Motor neuron (in vitro differentiated cells): ENCODE measurements at regions not wholly inside any gene's neighbourhood (a gene's known extent, or its start where the extent isn't known, plus 50 kb on each side); places are given as distances from the start of the nearest gene placed in this dataset.

ENCODE experiments used
- ATAC-seq, 8 experiments: fragments of 200-7000 bp; cut with Tn5 transposase; replicated peaks in 6 of 8; 2 replicates each; pipeline ENCODE4 v1.8.0; 2021; ENCODE audit warnings: mild to moderate bottlenecking in 8 of 8, moderate library complexity in 8 of 8
- H3K27ac ChIP-seq, 2 donors: fragments of 250-450 bp; sonication (Bioruptor Pico); 2 replicates each; pipeline ENCODE4 v1.9.0; 2021; ENCODE audit warnings: antibody characterized with exemption in 2 of 2, mild to moderate bottlenecking in 2 of 2, moderate library complexity in 1 of 2
- H3K4me1 ChIP-seq, 2 donors: fragments of 250-450 bp; sonication (Bioruptor Pico); replicated peaks in 1 of 2; 2 replicates each; pipeline ENCODE4 v1.6.1; 2021; ENCODE audit warnings: antibody characterized with exemption in 2 of 2, mild to moderate bottlenecking in 2 of 2, moderate library complexity in 1 of 2
- H3K4me3 ChIP-seq, 5 donors: fragments of 250-450 bp; sonication (Bioruptor Pico); 2 replicates each; pipeline ENCODE4 v1.9.0; 2021; ENCODE audit warnings: antibody characterized with exemption in 5 of 5, mild to moderate bottlenecking in 5 of 5, moderate library complexity in 4 of 5
- WGBS, 10 experiments: fragments of 450-650 bp; shearing (Covaris generic); methylation state at CpG; one replicate each; pipeline ENCODE4 v1.0.0; 2022; 5-methylcytosine and 5-hydroxymethylcytosine counted together
- in situ Hi-C, 9 experiments: fragments of 400-800 bp; cut with MboI; loops; one replicate each; pipeline ENCODE4 v1.15.0; 2021; ENCODE audit warnings: low sequenced_read_pairs in 9 of 9, low pct_unique_long_range_greater_than_20kb in 2 of 9; ENCODE audit not compliant: unreplicated experiment in 9 of 9

DNA sequence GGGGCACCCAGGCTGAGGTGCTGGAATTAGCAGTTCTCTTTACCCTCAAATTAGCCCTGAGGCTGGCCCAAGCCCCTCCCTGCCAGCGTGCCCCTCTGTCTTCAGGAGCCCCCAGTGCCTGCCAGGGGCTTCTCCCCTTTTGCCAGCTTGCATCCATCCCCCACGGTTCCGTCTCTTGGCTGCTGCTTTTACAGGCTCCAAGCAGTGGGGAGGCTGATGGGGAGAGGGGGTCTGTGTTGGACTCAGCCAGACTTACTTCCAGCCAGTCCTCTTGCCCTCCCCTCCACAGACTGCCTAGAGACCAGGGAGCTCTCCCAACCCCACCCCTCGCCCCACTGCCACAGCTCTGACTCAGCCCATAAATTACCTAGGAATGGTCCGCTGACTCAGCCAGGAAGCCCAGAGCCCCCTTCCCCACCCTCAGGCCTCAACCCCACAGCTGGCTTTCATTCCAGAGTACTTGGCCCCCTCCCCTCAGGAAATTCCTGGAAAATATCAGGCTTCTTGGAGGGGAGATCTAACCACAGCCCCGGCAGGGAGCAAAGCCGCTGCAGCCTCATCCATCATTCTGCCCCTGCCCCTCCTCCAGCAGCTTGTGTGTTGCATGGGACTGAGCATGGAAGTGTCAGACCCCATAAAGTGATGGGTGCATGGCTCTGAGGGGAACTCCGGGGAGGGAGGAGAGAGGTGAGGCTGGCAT is 184.6 kb downstream of the ZFP36L2 start:
- peak; percentile 59 to 95 (median 92) for ATAC-seq
- Histone ChIP-seq H3K4me1 (peaks cover 48 to 61% of the 10 kb centered on the region in 2 donors), H3K27ac (peak overlapping the region in 1 of 2 donors; percentile 10), H3K4me3 (no peak overlapping the region)
- 0 to 40% methylated on average over 1 of the region's 8 CpGs; no CpG with 5 or more reads in 8 of the 10 experiments for WGBS, 10 experiments
- in situ Hi-C loops: no loop called here

DNA sequence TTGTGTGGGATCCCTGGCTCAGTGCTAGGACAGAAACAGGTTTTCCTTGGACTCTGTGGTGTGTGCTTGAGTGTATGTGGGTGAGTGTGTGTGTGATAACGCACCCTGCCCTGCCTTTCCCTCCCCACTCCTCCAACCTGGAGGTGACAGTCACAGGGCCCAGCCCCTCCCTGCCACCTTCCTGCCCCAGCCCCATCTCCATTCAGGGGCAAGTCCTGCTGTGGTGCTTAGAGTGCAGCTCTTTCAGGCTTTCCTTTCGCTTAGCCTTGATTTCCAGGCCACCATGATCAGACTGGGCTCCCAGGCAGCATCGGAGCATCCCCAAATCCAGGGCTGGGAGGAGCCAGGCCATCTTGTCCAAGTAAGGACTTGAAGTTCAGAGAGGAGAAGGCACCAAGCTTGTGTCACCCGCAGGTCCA is 185.2 kb downstream of the ZFP36L2 start:
- Histone ChIP-seq H3K4me3 (no peak overlapping the region), H3K27ac (peak overlapping the region in 1 of 2 donors; percentile 10), H3K4me1 (peaks cover 41 to 55% of the 10 kb centered on the region in 2 donors)
- no peak for ATAC-seq
- 40 to 100% (median 80%) methylated on average over 1 of the region's 4 CpGs; no CpG with 5 or more reads in 5 of the 10 experiments for WGBS, 10 experiments
- in situ Hi-C loops: no loop called here

DNA sequence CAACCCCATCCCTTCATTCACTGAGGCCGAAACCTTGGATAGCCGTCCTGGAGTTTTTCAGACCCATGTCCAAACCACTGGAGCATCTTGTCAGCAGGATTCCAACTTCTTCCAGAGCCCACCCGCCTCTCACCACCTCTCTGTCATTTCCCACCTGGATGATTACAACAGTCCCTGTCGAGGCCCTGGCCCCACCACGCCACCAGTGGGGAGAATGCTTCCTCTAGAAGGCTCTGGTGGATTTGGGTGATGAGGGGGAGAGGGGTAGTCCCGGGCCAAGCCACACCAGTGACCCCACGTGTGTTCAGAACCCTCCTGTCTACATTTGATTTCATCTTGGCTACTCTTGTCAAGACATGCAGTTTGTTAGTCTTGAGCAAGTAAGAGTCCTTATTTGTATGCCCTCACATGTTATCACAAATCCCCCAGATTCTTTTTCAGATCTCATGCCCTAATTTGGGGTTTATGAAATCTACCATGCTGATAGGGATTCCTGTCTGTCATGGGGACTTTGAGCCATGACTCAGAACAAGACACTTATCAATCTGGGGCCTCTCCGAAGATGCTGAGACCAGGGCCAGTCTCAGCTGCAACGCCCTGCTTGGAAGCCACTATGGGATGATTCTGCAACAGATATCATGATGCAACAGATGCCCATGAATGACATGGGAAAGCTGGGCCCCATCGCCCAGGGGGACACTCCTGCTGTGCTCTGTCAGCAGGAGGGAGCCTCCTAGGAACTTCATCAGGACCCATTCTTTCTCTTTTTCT is 186.1 kb downstream of the ZFP36L2 start:
- WGBS, 10 experiments: 17 to 100% (median 93%) methylated on average over 1 to 3 of the region's 10 CpGs; no CpG with 5 or more reads in 3 of the 10 experiments
- no peak overlapping the region for H3K27ac ChIP-seq

DNA sequence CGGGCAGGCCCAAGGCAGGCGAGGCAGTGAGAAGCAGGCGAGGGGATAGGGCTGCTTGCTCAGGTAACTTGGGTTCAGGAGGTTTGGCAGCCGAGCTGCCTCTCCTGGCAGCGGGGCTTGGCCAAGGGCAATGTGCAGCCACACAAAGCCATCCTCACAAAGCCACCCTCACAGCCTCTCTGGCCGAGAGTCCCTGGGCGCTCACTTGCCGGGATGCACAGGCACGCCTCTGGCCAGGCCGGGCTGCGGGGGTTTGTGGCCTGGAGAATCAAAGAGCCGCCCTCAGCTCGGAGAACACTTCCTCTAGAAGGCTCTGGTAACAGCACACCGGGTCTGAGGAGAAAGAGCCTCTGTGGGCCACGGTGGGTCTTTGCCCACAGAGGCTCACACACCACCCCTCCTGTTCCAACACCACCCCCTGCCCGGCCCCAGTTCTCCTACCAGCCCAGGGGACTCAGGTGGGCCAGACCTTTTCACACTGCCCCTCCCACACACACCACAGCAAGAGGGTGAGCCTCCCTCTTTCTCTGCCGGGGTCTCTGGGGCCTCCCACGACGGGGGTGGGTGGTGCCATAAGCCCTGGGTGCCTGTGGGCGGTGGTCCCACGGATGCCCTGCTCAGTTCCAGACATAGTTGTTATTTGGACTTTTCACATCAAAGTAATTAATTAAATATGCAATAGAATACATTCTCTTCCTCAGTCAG is 186.9 kb downstream of the ZFP36L2 start:
- ATAC-seq: peak in 1 of 8 experiments; percentile 7
- no peak overlapping the region for H3K27ac ChIP-seq
- H3K4me1 ChIP-seq: peaks cover 39 to 52% of the 10 kb centered on the region in 2 donors
- in situ Hi-C loops: no loop called here
- 50 to 100% (median 88%) methylated on average over 1 to 10 of the region's 21 CpGs; no CpG with 5 or more reads in 6 of the 10 experiments for WGBS, 10 experiments
- H3K4me3 ChIP-seq: no peak overlapping the region

More for the DNA sequence above, 186.1 kb downstream of the ZFP36L2 start:
- ATAC-seq: peak in 2 of 8 experiments; percentile 1 to 20
- Histone ChIP-seq H3K4me1 (peaks cover 39 to 52% of the 10 kb centered on the region in 2 donors), H3K4me3 (no peak overlapping the region)
- in situ Hi-C loops: no loop called here

DNA sequence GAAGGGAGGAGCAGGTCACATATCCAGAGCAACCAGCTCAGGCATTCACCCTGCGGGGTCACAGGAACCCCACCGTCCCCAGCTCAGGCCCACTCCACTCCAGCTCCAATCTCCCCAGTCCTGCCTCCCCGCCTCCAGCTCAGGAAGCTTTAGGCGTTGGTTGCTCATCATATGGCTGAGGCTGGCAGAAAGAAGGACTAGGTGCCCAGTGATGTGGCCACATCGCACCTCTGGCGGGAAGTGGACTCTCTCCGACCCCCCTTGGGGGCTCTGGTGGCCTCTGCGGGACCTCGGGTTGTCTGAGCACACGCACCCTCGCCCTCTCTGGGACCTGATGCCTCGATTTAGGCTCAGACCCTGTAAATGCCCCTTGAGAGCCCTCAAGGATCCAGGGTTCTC is 187.7 kb downstream of the ZFP36L2 start:
- ATAC-seq: no peak
- no peak overlapping the region for H3K27ac ChIP-seq
- no peak overlapping the region for H3K4me3 ChIP-seq
- in situ Hi-C loops: no loop called here
- WGBS, 10 experiments: 100% methylated on average over 3 of the region's 12 CpGs; no CpG with 5 or more reads in 9 of the 10 experiments
- peaks cover 32 to 45% of the 10 kb centered on the region in 2 donors for H3K4me1 ChIP-seq

DNA sequence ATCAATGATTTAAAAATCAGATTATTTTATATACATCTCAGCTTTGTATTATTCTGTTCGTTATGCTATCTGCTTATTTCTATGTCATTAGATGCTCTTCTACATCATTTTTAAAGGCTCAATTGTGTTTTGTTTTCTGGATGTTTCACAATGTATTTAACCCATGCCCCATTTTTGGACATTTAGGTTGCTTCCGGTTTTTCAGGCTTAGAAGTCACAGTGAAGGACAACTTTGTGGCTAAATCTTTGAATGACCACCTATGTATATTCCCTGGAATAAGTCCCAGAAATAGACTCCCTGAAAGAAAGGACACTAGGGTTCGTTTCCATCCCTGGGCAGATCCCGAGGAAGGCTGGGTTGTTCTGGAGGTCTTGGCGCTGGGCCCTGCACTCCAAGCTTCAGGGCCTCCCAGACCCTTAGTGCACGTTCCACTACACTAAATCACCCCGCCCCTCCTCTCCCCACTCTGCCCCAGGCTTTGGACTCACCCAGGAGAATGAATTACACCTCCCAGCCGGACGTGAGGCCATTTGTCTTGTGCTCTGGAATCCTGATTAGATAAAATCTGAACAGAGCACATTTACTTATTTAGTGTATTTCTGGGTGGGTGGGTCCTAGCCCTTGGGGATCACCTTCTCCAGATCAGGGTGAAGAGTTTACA is 188.2 kb downstream of the ZFP36L2 start:
- in situ Hi-C loops: no loop called here
- peak in 3 of 8 experiments; percentile 58 to 72 (median 72) for ATAC-seq

DNA sequence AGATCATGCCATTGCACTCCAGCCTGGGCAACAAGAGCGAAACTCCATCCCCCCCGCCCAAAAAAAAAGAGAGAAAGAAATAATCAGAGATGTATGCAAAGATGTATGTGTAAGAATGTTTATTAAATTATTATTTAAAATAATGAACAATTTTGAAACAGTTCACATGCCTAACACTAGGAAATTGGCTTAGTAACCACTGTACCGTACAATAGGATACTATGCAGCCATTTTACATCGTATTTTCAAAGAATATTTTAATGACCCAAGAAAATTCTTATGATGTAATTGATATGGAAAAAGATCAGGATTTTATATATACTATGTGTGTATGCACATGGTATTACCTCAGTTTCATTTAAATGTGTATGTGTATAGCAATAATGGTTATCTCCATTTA is 190.5 kb downstream of the ZFP36L2 start:
- no peak for ATAC-seq
- Histone ChIP-seq H3K4me1 (peaks cover 17 to 23% of the 10 kb centered on the region in 2 donors), H3K27ac (no peak overlapping the region), H3K4me3 (no peak overlapping the region)
- in situ Hi-C loops: no loop called here
- 39 to 100% (median 91%) methylated on average over 1 to 4 of the region's 4 CpGs; no CpG with 5 or more reads in 2 of the 10 experiments for WGBS, 10 experiments

More for the DNA sequence above, 188.2 kb downstream of the ZFP36L2 start:
- Histone ChIP-seq H3K4me1 (peaks cover 30 to 40% of the 10 kb centered on the region in 2 donors), H3K4me3 (no peak overlapping the region), H3K27ac (no peak overlapping the region)
- WGBS, 10 experiments: 17 to 100% (median 62%) methylated on average over 1 to 7 of the region's 9 CpGs; no CpG with 5 or more reads in 2 of the 10 experiments

DNA sequence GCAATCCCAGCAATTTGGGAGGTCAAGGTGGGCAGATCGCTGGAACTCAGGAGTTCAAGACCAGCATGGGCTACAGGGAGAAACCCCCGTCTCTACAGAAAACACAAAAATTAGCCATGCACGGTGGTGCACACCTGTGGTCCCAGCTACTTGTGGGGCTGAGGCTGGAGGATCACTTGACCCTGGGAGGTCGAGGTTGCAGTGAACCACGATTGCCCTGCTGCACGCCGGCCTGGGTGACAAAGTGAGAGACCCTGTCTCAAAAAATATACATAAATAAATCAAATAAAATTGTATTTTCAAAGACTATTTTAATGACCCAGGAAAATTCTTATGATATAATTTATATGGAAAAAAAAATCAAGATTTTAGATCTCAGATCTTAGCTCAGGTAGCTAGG is 191.5 kb downstream of the ZFP36L2 start:
- H3K4me1 ChIP-seq: peaks cover 14 to 16% of the 10 kb centered on the region in 2 donors
- H3K4me3 ChIP-seq: no peak overlapping the region
- no peak for ATAC-seq
- 71 to 100% (median 100%) methylated on average over 1 to 6 of the region's 7 CpGs; no CpG with 5 or more reads in 3 of the 10 experiments for WGBS, 10 experiments
- H3K27ac ChIP-seq: no peak overlapping the region
- in situ Hi-C loops: no loop called here

DNA sequence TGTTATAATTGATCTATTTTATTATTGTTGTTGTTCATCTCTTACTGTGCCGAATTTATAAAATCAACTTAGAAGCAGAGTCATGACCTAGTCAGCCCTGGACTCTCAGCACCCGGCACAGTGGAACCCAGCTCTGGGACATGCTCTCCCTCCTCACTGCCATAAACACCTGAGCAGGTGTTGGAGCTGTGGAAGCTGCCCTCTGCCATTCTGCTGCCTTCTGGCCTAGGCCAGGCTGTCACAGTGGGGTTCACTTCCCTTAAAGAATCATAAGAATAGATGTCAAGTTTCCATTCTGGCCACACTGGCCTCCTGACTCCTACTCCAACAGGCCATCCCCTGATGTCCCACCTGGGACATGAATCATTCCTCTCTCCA is 192.2 kb downstream of the ZFP36L2 start:
- 50 to 100% (median 83%) methylated on average over 1 to 2 of the region's 2 CpGs; no CpG with 5 or more reads in 4 of the 10 experiments for WGBS, 10 experiments
- ATAC-seq: no peak

DNA sequence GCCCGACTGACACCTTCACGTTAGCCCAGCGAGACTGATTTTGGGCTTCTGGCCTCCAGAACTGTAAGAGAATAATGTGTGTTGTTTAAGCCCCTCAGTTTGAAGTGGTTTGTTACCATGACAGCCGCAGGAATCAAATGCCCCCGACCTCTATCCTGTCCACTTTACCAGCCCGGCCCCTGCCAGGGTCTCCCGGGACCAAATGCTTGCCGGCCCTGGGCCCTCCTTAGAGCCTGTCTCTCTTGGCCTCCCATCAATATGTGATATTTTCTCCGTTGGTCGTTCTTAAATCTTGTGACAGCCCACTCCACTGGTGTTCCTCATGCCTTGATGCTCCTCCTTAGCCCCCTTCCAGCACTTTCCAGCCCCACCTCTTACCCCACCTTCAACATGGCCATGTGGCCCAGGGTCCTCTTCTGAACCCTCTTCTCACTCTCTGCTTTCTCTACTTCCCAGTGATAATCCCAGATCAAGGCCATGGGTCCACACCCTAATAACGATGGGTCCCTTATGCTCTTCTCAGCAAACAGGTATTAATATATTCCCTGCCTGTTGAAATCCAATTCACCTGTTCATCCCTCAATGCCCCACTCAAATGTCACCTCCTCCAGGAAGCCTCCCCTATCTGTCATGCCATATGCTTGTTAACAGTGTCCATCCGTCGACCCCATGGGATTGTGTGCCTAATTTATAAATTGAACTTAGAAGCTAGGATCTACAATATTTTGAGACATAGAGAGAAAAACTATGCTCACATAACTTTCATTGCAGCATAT is 192.8 kb downstream of the ZFP36L2 start:
- in situ Hi-C loops: no loop called here
- Histone ChIP-seq H3K27ac (no peak overlapping the region), H3K4me3 (no peak overlapping the region), H3K4me1 (peaks cover 9 to 14% of the 10 kb centered on the region in 2 donors)
- no peak for ATAC-seq
- WGBS, 10 experiments: 73 to 100% (median 94%) methylated on average over 2 to 8 of the region's 13 CpGs; no CpG with 5 or more reads in 2 of the 10 experiments

More for the DNA sequence above, 192.2 kb downstream of the ZFP36L2 start:
- in situ Hi-C loops: no loop called here
- no peak overlapping the region for H3K27ac ChIP-seq
- peaks cover 14 to 16% of the 10 kb centered on the region in 2 donors for H3K4me1 ChIP-seq
- no peak overlapping the region for H3K4me3 ChIP-seq

DNA sequence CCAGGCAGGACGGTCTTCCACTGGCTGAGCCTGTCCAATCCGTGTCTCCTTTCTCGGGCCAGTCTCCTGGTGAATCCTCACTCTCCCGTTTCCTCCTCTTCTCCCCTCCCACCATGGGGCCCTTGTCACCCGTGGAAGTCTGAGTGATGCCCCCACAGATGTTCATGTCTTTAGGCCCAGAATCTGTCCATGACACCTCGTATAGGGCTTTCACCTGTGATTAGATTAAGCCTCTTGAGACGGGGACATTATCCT is 193.5 kb downstream of the ZFP36L2 start:
- ATAC-seq: no peak
- in situ Hi-C loops: no loop called here
- WGBS, 10 experiments: 50 to 100% (median 78%) methylated on average over 1 to 5 of the region's 7 CpGs; no CpG with 5 or more reads in 4 of the 10 experiments
- Histone ChIP-seq H3K4me3 (no peak overlapping the region), H3K27ac (no peak overlapping the region), H3K4me1 (peaks cover 2 to 9% of the 10 kb centered on the region in 2 donors)
